PC-3 (cell line): ENCODE measurements at regions not wholly inside any gene's neighbourhood (a gene's known extent, or its start where the extent isn't known, plus 50 kb on each side); places are given as distances from the start of the nearest gene placed in this dataset.

Source experiments
- EZH2 ChIP-seq: fragments of 300-600 bp; sonication (generic); IDR thresholded peaks from one replicate; pipeline ENCODE4 v1.6.1; 2017; ENCODE audit warnings: antibody characterized with exemption, mild to moderate bottlenecking, low read length; ENCODE audit not compliant: unreplicated experiment
- TF ChIP-seq, protein P1 (sequence below): fragments of 300-600 bp; sonication (generic); conservative IDR thresholded peaks from 2 replicates; pipeline ENCODE4 v1.5.1; 2017; ENCODE audit warnings: antibody characterized with exemption, low read depth, mild to moderate bottlenecking, low read length

DNA sequence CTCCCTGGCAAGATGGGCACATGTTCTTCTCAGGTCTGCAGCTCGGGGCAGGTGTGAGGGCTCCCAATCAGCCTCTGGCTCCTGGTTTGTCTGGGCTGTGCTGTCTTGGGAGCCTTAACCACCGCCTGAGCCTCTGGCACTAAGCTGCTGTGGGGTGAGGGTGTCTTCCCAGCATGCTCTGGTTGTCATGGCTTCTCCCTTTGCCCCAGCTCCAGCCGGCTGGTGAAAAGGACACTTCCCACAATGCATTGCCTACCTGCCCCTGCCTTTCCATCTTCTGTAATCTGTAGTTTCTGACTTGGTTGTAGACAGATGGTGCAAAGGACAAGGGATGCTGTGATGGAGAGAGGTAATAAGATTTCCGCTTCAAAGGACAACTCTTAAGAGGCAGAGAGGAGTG is 295.3 kb downstream of the TLE3 start:
- TF ChIP-seq, protein P1, sequence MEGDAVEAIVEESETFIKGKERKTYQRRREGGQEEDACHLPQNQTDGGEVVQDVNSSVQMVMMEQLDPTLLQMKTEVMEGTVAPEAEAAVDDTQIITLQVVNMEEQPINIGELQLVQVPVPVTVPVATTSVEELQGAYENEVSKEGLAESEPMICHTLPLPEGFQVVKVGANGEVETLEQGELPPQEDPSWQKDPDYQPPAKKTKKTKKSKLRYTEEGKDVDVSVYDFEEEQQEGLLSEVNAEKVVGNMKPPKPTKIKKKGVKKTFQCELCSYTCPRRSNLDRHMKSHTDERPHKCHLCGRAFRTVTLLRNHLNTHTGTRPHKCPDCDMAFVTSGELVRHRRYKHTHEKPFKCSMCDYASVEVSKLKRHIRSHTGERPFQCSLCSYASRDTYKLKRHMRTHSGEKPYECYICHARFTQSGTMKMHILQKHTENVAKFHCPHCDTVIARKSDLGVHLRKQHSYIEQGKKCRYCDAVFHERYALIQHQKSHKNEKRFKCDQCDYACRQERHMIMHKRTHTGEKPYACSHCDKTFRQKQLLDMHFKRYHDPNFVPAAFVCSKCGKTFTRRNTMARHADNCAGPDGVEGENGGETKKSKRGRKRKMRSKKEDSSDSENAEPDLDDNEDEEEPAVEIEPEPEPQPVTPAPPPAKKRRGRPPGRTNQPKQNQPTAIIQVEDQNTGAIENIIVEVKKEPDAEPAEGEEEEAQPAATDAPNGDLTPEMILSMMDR = no peak
- TF ChIP-seq EZH2 = no peak
